ENCODE measurements at regions not wholly inside any gene's neighbourhood (a gene's known extent, or its start where the extent isn't known, plus 50 kb on each side); places are given as distances from the start of the nearest gene placed in this dataset.

DNA sequence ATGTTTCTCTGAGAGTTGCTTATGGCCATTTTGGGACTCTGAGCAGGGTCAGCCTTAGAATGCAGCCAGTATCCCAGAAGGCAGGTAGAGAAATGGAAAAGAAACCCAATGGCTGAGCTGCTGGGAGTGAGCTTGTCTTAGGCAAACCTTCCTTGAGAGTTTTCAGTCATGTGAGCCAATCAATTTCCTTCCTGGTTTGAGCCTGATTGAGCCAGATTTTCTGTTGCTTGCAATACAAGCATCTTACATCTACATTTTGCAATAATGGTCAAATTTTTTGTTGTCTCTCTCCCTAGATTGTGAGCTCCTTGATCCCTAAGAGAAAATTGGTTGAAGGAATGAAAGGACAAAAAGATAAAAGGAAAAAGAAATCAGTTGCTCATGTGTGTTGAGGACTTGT, 155.3 kb downstream of the SNX18 start:
- DNase-seq, result no peak

DNA sequence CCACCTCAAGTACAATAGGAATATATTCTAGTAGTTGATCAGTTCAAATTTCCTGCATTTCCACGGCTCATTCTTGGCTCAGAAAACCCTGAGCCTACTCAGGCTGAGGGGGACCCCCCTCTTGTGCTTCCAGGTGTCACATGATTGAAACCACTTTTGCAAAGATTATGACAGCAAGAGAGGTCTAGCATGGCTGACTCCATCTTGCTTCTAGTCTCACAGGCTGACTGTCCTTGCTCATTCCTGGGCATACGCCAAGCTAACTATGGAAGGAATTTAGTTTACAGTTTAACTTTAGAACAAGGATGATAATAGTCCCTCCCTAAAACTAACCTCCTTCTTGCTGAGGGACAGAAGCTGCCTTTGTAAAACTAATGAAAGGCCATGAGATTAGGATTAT, 154.1 kb downstream of the SNX18 start:
- DNase-seq, result no peak

DNA sequence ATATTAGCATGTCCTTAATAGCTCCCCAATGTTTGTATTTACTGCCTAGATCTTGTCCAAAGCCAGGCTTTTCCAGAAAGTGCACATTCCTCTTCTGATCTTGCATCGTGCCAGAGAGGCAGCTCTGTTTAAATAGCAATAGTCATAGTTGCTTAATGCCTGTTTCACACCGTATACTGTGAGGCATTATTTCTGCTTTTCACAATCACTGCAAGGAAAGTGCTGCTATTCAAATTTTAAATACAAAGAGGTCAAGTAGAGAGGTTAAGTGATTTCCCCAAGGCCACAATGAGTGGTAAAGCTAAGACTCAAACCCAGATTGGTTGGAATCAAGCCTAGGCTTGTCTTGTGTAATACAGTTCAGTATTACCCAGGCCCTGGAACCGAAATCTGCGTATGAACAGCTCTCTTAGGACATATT, 153.6 kb downstream of the SNX18 start:
- no peak for DNase-seq

DNA sequence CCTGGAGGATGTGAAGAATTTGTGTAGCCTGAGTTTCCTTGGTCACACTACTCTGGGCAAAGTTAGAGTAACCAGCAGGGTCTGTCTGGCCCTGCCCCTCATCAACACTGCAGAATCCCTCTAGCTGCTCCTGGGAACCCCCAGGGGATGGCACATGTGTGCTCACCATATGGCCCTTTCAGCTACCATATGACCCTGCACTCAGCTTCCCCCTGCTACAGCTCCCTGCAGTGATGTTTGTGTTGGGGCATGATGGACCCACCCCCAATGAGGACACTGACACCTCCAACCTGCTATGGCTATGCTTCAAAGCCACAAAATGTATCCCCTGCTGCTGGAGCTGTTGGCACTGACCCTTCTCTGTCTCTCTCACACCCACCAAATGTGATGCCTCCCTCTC, 152.7 kb downstream of the SNX18 start:
- no peak for DNase-seq

DNA sequence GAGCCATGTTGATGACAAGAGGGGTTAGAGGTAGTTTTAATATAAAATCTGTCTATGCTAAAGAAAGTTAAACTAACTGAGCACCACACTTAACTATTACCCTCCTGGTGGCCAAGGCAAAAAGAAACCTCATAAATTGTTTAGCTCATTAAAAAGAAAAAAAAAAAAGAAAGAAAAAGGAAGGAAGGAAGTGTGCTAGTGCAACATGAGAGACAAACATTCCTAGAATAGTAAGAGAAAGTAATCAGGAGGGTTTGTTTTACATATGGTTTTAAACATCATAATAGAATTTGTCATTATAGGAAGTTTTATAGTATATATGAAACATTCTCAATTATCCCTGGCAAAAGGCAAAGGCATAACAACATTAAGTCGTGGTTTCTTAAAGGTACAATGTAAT, 152.3 kb downstream of the SNX18 start:
- DNase-seq, result no peak

DNA sequence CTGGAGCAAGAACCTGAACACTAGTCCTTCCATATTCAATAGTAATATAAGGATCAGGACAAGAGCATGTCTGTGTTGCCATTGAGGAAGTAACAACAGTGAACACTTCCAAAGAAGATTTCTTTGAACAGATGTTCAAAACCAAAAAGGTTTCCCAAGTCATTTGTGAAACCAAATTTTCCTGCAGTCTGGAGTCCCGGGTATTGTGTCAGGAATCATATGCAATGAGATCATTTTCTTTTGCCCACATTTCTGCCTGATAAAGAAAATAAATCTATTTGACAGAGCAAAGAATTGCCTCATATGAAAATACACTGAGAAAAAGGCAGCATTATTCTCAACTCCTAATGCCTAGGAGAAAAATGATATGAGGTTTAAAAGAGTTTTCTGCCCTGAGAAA, 151.7 kb downstream of the SNX18 start:
- DNase-seq, result no peak

GRCh38 chr5:54668096-54668495, 150.5 kb downstream of the SNX18 start:
- DNase-seq, result no peak

DNA sequence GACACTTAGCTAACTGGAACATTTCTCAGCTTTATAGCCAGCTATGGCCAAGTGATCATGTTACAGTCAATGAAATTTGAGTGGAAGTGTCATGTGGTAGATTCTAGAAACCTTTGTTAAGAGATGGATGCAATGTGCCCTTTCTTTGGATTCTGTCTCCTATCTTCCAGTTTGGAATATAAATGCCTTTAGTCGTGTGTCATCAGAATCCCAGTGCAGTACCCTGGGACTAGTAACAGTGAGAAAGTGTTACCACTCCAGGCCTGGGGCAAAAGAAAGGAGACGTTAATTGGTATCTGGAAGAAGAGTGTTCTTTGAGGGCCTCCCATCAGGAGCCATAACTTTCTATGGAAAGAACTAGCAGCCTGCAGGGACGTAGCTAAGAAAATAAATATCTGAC, 149.6 kb downstream of the SNX18 start:
- no peak for DNase-seq

GRCh38 chr5:54663866-54664265, 146.3 kb downstream of the SNX18 start:
- no peak for DNase-seq

GRCh38 chr5:54661111-54661510, 143.6 kb downstream of the SNX18 start:
- DNase-seq, result no peak

- no peak for DNase-seq
Observed at GRCh38 chr5:54659700-54660131, 142.2 kb downstream of the SNX18 start.

DNA sequence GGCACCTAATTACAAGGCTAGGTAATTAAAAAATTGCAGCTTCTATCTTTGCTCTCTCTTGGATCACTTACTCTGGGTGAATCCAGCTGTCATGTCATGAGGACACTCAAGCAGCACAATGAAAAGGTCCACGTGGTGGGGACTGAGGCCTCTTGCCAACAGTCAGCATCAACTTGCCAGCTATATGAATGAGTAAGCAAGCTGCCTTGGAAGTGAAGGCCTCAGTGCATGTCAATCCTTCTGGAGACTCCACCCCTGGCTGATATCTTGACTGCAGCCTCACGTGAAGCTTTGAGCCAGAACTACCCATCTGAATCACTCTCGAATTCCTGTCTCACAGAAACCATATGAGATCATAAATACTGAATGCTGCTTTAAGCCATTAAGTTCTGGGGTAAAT, 140.5 kb downstream of the SNX18 start:
- DNase-seq, result no peak

- no peak for DNase-seq
Observed at GRCh38 chr5:54656261-54656728, 138.7 kb downstream of the SNX18 start.

DNA sequence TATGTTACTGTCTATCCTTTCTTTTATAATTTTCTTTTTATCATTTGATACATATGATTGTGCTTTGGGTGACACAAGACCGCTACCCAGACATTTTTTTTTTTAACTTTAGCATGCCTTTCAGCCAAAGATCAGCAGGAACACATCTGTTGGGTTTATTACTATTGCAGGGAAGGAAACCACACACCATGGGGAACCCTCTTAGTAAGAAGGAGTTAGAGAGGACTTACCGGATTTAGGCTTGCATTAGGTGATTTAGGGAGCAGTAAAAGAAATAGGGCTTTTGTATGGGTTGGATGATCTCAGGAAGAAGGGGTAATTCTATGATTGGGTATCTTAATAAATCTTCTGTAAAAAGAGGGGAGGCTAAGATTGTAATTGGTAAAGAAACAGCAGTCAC, 138.2 kb downstream of the SNX18 start:
- DNase-seq, result no peak

GRCh38 chr5:54655266-54655665, 137.7 kb downstream of the SNX18 start:
- no peak for DNase-seq

DNA sequence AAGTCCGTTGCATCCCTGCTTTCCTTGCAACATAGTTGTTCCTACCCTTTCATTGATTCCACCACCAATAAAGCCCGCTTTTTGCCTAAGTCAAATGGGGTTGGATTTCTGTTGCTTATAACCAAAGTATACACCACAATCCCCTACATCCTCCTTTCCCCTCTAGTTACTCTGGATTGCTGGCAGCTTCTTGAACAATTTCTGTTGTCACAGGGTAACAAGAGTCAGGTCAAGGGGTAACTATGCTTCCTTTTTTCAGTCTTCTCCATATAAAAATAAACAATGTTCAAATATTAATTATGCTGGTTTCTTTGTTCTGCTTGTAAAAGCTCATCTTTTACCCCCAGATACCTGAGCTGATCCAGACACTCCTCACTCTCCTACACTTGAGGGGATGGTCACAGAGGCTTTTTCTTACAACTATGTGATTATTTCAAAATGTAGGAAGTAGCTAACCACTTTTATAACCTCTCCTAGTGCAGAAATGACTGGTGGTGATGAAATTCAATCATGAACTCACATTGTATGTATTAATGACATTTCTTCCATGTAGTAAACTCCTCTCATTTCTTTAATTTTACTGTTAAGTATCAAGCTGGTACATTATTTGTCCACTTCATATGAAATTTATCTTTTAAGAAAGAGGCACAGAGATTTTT, 136.5 kb downstream of the SNX18 start:
- peak in 1 of 5 experiments; percentile 61 for DNase-seq

GRCh38 chr5:54651482-54652076, 134.0 kb downstream of the SNX18 start:
- no peak for DNase-seq

DNA sequence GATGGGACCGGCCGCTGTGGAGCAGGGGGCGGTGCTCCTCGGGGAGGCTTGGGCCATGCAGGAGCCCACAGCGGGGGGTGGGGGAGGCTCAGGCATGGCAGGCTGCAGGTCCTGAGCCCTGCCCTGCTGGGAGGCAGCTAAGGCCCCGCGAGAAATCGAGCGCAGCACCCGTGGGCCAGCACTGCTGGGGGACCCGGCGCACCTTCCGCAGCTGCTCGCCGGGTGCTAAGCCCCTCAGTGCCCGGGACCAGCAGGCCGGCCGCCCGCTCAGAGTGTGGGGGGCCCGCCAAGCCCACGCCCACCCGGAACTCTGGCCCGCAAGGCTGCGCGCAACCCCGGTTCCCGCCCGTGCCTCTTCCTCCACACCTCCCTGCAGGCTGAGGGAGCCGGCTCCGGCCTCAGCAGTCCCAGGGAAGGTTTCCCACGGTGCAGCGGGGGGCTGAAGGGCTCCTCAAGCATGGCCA, 131.5 kb downstream of the SNX18 start:
- DNase-seq, result no peak

DNA sequence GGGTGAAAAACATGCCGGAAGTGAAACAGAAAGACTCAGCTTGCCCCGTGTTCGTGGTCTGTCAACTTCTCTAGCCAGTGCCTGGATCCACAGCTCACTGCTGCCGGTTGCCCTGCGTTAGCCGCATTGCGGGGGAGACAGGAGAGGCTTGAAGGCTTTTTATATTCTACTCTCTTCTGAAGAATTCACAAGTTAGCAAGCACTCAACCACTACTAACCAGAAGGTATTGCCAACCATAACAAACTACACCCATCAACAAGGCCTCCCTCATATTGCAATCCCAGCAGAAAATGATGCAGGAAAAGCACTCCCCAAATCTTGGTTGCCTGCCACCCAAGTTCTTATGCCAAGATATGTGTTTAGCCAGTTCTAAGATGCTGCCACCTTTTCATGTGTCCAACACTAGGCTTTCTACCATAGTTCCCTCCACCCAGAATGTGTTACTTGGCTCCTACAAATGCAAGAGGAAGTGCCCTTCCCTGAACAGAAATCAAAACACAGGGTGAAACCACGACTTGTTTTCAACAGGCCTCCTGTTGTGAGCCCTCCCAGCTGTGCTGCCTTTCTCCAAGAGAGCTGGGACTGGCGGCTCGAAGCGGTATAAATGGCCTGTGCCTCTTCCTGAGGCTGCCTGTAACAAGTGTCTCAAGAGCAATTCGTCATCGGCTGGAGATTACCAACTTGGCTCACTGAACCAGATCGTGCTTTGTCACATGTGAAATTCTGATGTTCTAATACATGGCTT, 129.0 kb downstream of the SNX18 start:
- DNase-seq, result peak in 3 of 5 experiments; percentile 7 to 99 (median 75)

- no peak for DNase-seq
Observed at GRCh38 chr5:54645882-54646355, 128.4 kb downstream of the SNX18 start.

DNA sequence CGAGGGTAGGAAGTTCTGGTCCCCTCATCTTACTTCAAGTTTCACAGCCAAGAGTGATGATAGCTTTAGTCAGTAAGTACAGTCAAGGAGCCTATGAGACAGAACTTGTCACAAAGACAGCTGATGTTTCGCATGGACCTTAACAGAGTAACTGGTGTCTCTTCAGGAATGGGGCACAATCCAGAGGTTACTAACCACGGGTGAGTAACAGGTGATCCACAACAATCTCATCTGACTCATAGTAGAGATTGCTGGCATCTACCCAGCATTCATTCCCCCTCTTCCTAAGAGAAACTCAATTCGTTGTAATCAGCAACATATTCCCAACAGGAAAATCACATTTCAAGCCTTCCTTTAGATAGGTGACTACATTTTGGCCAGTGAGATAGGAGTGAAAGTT, 126.7 kb downstream of the SNX18 start:
- no peak for DNase-seq

DNA sequence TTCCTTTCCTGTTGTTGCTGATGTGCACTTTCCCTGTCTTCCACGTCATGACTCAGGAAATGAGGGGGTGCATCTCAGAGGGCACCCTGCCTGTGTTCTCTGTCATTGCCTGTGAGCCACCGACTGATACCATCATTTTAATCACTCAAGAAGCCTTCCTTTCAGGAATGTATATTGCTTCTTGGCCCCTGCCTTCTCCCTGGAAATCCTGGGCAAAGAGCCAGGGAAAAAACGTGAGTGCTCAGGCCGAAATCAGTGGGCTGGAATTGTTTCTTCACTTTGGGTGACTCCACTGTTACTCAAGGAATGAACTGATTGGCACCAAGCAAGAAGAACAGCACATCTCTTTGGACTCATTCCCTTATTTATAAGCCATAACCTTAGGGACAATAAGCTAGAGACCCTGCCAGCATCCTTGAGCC, 126.1 kb downstream of the SNX18 start:
- DNase-seq, result no peak

GRCh38 chr5:54639621-54640020, 122.1 kb downstream of the SNX18 start:
- no peak for DNase-seq

- DNase-seq, result peak in 2 of 5 experiments; percentile 12 to 92
Observed at GRCh38 chr5:54638106-54638505, 120.5 kb downstream of the SNX18 start.
